Embryonic facial prominence (tissue), 1 donor: ENCODE measurements at regions not wholly inside any gene's neighbourhood (a gene's known extent, or its start where the extent isn't known, plus 50 kb on each side); places are given as distances from the start of the nearest gene placed in this dataset.
"Not testable (repeated sequence)": the region's sequence is repeated elsewhere in the genome, so short reads cannot be mapped to it uniquely, and the experiment has no call there.

Source experiments
- DNase-seq: peaks from one replicate; pipeline ENCODE4 v3.0.0-alpha.2; 2016; ENCODE audit errors: extremely low spot score

GRCh38 chr2:145802133-145802532 lies 1282.2 kb upstream of the ZEB2 start:
- DNase-seq = no peak

DNA sequence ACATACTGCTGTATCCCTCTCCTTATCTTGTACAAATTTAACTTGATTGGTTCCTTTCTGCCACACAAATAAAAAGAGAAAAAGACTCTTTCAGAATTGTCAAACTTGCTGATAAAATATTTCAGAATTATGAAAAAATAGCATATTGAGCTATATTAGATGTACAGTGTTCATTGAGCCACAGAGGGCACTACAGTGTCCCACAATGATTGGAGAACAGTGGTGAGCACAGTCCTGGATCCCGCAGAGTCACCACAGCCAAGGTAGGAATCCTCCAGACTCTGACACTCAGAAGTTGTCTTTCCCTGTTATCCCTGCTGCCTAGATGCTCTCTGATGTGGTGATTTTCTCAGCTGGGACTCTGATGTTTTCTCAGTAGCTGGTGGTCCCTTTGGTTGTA lies 1281.3 kb upstream of the ZEB2 start:
- no peak for DNase-seq

- no peak for DNase-seq
Measured at GRCh38 chr2:145800151-145801091, 1280.5 kb upstream of the ZEB2 start.

DNA sequence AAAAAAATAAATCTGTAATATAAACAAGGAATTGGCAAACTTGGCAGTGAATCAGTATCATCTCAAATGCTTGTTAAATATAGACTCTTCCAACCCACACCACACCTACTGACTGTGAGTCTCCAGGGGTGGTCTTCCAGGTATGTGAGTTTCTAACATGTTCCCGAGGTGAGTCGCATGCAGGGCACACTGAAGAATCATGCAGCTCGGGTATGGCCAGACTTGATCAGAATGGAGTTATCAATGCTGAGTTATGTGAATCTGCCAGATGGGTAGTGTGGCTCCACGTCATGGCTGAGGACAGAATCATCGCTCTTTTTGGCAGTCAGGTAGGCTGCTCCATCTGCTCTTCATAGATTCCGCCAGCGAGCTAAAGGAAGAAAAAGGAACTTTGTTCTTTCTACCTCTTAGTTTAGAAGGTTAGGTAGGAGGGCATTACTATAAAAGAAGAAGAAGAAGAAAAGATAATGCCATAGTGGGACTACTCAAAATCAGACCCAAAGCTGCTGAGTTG lies 1279.7 kb upstream of the ZEB2 start:
- no peak for DNase-seq

DNA sequence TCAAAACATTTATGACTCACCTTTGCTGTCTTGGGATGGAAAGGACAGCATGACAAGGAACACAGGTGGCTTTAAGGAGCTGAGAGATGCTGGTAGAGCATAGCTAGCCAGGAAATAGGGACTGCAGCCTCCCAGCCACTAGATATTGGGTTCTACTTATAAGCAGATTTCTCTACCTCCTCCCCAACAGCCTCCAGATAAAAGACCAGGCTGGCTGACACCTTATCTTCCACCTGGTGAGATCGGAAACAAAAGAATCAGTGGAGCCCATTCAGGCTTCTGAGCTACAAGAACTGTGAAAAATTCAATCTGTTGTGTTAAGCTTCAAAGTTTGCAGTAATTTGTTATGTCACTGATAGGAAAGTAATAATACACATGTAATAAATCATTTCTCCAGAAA lies 1278.5 kb upstream of the ZEB2 start:
- DNase-seq = no peak

GRCh38 chr2:145797692-145798091 lies 1277.8 kb upstream of the ZEB2 start:
- DNase-seq = no peak

GRCh38 chr2:145792745-145793144 lies 1272.8 kb upstream of the ZEB2 start:
- DNase-seq = no peak

DNA sequence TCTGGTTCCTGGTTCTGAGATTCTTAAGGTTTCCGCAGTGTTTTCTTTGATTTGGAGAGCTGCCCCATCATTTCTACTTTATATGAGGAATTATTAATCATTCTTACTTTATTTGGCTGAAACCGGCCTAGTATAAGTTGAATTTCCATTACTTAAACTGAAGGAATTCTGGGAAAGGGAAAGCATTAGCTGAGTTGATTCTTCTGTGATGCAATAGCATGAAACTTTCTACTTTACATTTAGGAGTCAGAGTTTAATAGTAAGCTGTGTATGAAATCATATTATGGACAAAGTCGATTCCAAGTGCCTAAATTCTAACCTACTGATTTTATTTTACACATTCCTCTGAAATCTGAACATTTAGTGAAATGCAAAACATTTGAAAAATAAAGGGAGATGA lies 1269.7 kb upstream of the ZEB2 start:
- no peak for DNase-seq

- not testable (repeated sequence) for DNase-seq
Measured at GRCh38 chr2:145787597-145788361, 1267.9 kb upstream of the ZEB2 start.

- not testable (repeated sequence) for DNase-seq
Measured at GRCh38 chr2:145782607-145783006, 1262.7 kb upstream of the ZEB2 start.

GRCh38 chr2:145777914-145778313 lies 1258.0 kb upstream of the ZEB2 start:
- no peak for DNase-seq

GRCh38 chr2:145777297-145777696 lies 1257.4 kb upstream of the ZEB2 start:
- no peak for DNase-seq

- DNase-seq = no peak
Measured at GRCh38 chr2:145775591-145775990, 1255.7 kb upstream of the ZEB2 start.

DNA sequence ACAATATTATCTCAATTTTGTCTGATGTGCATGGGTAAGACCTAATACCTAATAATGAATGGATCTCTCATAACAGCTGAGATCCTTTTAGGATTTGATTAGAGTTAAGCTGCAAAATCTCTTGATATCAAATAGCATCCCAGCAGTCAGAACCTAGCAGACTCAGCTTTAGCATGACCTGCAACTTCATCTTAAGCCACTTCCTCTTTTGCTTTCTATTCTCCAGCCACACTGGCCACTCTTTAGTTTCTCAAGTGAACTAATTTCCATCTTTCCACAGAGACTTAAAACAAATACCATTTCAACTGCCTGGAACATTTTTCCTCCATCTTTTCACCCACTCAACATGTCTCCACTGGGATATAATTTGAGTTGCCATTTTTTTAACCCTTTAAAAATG lies 1251.6 kb upstream of the ZEB2 start:
- DNase-seq = no peak

- DNase-seq = no peak
Measured at GRCh38 chr2:145769011-145769716, 1249.2 kb upstream of the ZEB2 start.

DNA sequence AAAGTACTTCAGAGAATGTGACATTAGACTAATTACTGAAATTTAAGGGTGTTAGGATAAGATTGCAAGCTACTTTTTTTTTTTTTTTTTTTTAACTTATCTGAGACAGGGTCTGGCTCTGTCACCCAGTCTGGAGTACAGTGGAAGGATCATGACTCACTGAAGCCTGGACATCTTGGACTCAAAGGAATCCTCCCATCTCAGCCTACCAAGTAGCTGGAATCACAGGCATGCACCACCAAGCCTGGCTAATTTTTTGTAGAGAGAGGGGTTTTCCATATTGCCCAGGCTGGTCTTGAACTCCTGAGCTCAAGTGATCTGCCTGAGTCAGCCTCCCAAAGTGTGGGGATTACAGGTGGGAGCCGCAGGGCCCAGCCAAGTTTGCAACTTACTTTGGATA lies 1246.0 kb upstream of the ZEB2 start:
- no peak for DNase-seq

GRCh38 chr2:145764631-145765030 lies 1244.7 kb upstream of the ZEB2 start:
- no peak for DNase-seq

GRCh38 chr2:145760781-145761649 lies 1241.1 kb upstream of the ZEB2 start:
- peak; percentile 42 for DNase-seq

- DNase-seq = no peak
Measured at GRCh38 chr2:145759228-145759915, 1239.5 kb upstream of the ZEB2 start.

DNA sequence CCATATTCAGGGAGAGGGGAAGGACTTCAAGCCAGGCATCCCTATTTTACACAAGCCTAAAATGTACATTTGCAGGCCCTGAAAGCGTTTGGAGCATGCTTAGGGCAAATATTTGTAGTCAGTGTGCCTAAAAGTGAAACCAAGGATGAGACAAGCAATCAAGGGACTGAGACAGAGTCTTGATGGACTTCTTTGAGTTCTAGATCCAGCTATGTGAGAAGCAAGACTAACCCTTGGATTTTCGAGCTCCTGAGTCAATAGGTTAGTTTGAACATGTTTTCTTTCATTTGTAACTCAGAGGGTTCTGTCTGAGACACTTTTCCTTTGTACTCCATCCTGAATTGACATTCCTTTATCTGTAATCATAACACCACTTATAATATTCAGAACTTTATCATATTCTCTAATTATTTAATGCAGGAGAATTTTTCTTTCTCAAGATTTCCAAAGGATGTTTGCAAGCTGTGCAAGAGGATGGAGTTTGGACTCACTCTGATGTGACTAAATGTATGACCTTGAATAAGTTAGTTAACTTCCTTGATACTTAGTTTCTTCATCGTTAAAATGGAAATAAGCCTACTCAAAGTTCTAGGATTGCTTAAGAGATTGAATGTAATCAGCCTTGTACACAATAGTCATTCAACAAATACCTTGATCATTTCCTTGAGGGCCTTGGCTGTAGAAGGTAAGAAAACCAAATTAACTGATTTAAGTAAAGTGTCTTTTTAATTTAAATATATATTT lies 1237.8 kb upstream of the ZEB2 start:
- DNase-seq = no peak
